Progenitor cell of endocrine pancreas (in vitro differentiated cells): ENCODE measurements at regions not wholly inside any gene's neighbourhood (a gene's known extent, or its start where the extent isn't known, plus 50 kb on each side); places are given as distances from the start of the nearest gene placed in this dataset.

Source experiments
- DNase-seq: peaks from one replicate; pipeline ENCODE4 v3.0.0; 2021; ENCODE audit warnings: low spot score; ENCODE audit not compliant: unreplicated experiment
- H3K27ac Mint-ChIP-seq: 2 replicates; pipeline ENCODE4 v1.8.0; 2021; ENCODE audit warnings: mild to moderate bottlenecking, moderate library complexity, mixed read lengths
- H3K27me3 Mint-ChIP-seq: 2 replicates; pipeline ENCODE4 v1.8.0; 2021; ENCODE audit warnings: mixed read lengths
- H3K36me3 Mint-ChIP-seq: 2 replicates; pipeline ENCODE4 v1.8.0; 2022; ENCODE audit warnings: mixed read lengths; ENCODE audit not compliant: insufficient read depth
- H3K4me1 Mint-ChIP-seq: 2 replicates; pipeline ENCODE4 v1.8.0; 2021; ENCODE audit warnings: low read depth, mixed read lengths
- H3K4me3 Mint-ChIP-seq: 2 replicates; pipeline ENCODE4 v1.8.0; 2021; ENCODE audit warnings: low read depth, mild to moderate bottlenecking, moderate library complexity, mixed read lengths
- H3K9me3 Mint-ChIP-seq: 2 replicates; pipeline ENCODE4 v1.8.0; 2021; ENCODE audit warnings: low read depth, mixed read lengths
- CTCF ChIP-seq: fragments of 200-600 bp; sonication (generic); IDR thresholded peaks from one replicate; pipeline ENCODE4 v1.5.0; 2021; ENCODE audit warnings: antibody characterized with exemption, mild to moderate bottlenecking; ENCODE audit not compliant: unreplicated experiment

GRCh38 chr13:104024416-104025170 is 958.4 kb upstream of the SLC10A2 start:
- Mint-ChIP-seq H3K27ac (no peak overlapping the region), H3K4me3 (no peak overlapping the region), H3K36me3 (no peaks in the 10 kb centered on the region), H3K9me3 (peaks cover 6% of the 10 kb centered on the region), H3K27me3 (no peaks in the 10 kb centered on the region), H3K4me1 (peaks cover 5% of the 10 kb centered on the region)
- DNase-seq = no peak
- TF ChIP-seq CTCF = no peak

GRCh38 chr13:104021806-104022397 is 955.7 kb upstream of the SLC10A2 start:
- TF ChIP-seq CTCF = no peak
- Mint-ChIP-seq H3K9me3 (peaks cover 9% of the 10 kb centered on the region), H3K27ac (no peak overlapping the region), H3K36me3 (no peaks in the 10 kb centered on the region), H3K4me1 (peaks cover 2% of the 10 kb centered on the region), H3K27me3 (no peaks in the 10 kb centered on the region), H3K4me3 (no peak overlapping the region)
- DNase-seq = no peak

- Mint-ChIP-seq H3K27ac (no peak overlapping the region), H3K4me3 (no peak overlapping the region), H3K4me1 (peaks cover 12% of the 10 kb centered on the region), H3K36me3 (no peaks in the 10 kb centered on the region), H3K9me3 (peaks cover 10% of the 10 kb centered on the region), H3K27me3 (no peaks in the 10 kb centered on the region)
- no peak for TF ChIP-seq CTCF
- DNase-seq = no peak
These were observed 951.1 kb upstream of the SLC10A2 start for GRCh38 chr13:104017317-104017716.

- Mint-ChIP-seq H3K4me1 (peaks cover 13% of the 10 kb centered on the region), H3K27ac (peak overlapping the region; percentile 84), H3K9me3 (peaks cover 10% of the 10 kb centered on the region), H3K27me3 (peaks cover 3% of the 10 kb centered on the region), H3K4me3 (no peak overlapping the region), H3K36me3 (no peaks in the 10 kb centered on the region)
- no peak for DNase-seq
- no peak for TF ChIP-seq CTCF
These were observed 949.6 kb upstream of the SLC10A2 start for GRCh38 chr13:104015646-104016396.

- Mint-ChIP-seq H3K4me1 (peaks cover 13% of the 10 kb centered on the region), H3K27ac (peak overlapping the region; percentile 84), H3K36me3 (no peaks in the 10 kb centered on the region), H3K4me3 (no peak overlapping the region), H3K9me3 (peaks cover 10% of the 10 kb centered on the region), H3K27me3 (peaks cover 3% of the 10 kb centered on the region)
- DNase-seq = no peak
- TF ChIP-seq CTCF = no peak
These were observed 948.8 kb upstream of the SLC10A2 start for GRCh38 chr13:104014803-104015645.
